Keratinocyte (primary cell): ENCODE measurements at regions not wholly inside any gene's neighbourhood (a gene's known extent, or its start where the extent isn't known, plus 50 kb on each side); places are given as distances from the start of the nearest gene placed in this dataset.

Experiments used
- DNase-seq: peaks from one replicate; pipeline ENCODE4 v3.0.0-alpha.2; 2011; ENCODE audit warnings: low read depth, missing footprints, low spot score
- FAIRE-seq: peaks from 2 replicates; lab custom pipeline; 2011; peaks lifted over from hg19 to GRCh38; lab: Jason Lieb, UNC
- H2AFZ ChIP-seq: 2 replicates; pipeline ENCODE4 v1.6.0; 2012; ENCODE audit warnings: low read length, control low read depth, inconsistent platforms; ENCODE audit not compliant: control insufficient read depth
- H3K27ac ChIP-seq: 2 replicates; pipeline ENCODE4 v1.5.1; 2011; ENCODE audit warnings: low read length; ENCODE audit not compliant: control insufficient read depth, insufficient read depth
- H3K27me3 ChIP-seq: 3 replicates; pipeline ENCODE4 v1.6.0; 2011; ENCODE audit warnings: low read length; ENCODE audit not compliant: control insufficient read depth, insufficient read depth; ENCODE audit errors: extremely low read depth
- H3K36me3 ChIP-seq, 2 experiments: 2 replicates in 1 of 2; 3 replicates in 1 of 2; pipeline ENCODE4 v1.5.1; 2011; ENCODE audit warnings: low read length in 2 of 2, mild to moderate bottlenecking in 1 of 2; ENCODE audit not compliant: control insufficient read depth in 2 of 2, insufficient read depth in 2 of 2; ENCODE audit errors: extremely low read depth in 1 of 2
- H3K4me1 ChIP-seq: 3 replicates; pipeline ENCODE4 v1.5.1; 2011; ENCODE audit warnings: low read length; ENCODE audit not compliant: control insufficient read depth, insufficient read depth; ENCODE audit errors: extremely low read depth
- H3K4me2 ChIP-seq: 3 replicates; pipeline ENCODE4 v1.6.0; 2011; ENCODE audit warnings: low read depth, low read length; ENCODE audit not compliant: control insufficient read depth, insufficient read depth; ENCODE audit errors: extremely low read depth
- H3K4me3 ChIP-seq, 3 experiments: fragments of 200-600 bp in 1 of 3; sonication (generic) in 1 of 3; 2 replicates in 2 of 3; 3 replicates in 1 of 3; pipeline ENCODE4 v1.5.1; 2011 to 2016; ENCODE audit warnings: low read length in 3 of 3, mild to moderate bottlenecking in 3 of 3, control low read depth in 2 of 3, inconsistent platforms in 1 of 3, low read depth in 1 of 3, mixed read lengths in 1 of 3, mixed run types in 1 of 3, moderate library complexity in 1 of 3; ENCODE audit not compliant: control insufficient read depth in 2 of 3, insufficient read depth in 2 of 3; ENCODE audit errors: extremely low read depth in 1 of 3
- H3K79me2 ChIP-seq: 2 replicates; pipeline ENCODE4 v1.6.0; 2012; ENCODE audit warnings: low read length; ENCODE audit not compliant: control insufficient read depth, insufficient read depth
- H3K9ac ChIP-seq: 3 replicates; pipeline ENCODE4 v1.6.0; 2011; ENCODE audit warnings: low read length; ENCODE audit not compliant: control insufficient read depth, insufficient read depth; ENCODE audit errors: extremely low read depth
- H3K9me1 ChIP-seq: 3 replicates; pipeline ENCODE4 v1.6.0; 2011; ENCODE audit warnings: low read length; ENCODE audit not compliant: control insufficient read depth, insufficient read depth; ENCODE audit errors: extremely low read depth
- H3K9me3 ChIP-seq: 2 replicates; pipeline ENCODE4 v1.5.1; 2012; ENCODE audit warnings: low read depth, low read length; ENCODE audit not compliant: control insufficient read depth
- H4K20me1 ChIP-seq: 3 replicates; pipeline ENCODE4 v1.6.0; 2011; ENCODE audit warnings: low read length; ENCODE audit not compliant: control insufficient read depth, insufficient read depth; ENCODE audit errors: extremely low read depth
- EZH2 ChIP-seq: IDR thresholded peaks from one replicate; pipeline ENCODE4 v1.6.1; 2012; ENCODE audit warnings: inconsistent platforms, mild to moderate bottlenecking, low read length, moderate library complexity
- dilution Hi-C: fragments of 300-500 bp; cut with MboI; formaldehyde crosslinking; loops from one replicate; pipeline ENCODE4 v1.7.0; 2020; ENCODE audit warnings: low sequenced_read_pairs; ENCODE audit not compliant: extremely low pct_ligation_motif_present
- TF ChIP-seq, protein P1 (sequence below), 3 experiments: IDR thresholded peaks in 1 of 3; conservative IDR thresholded peaks in 1 of 3; optimal IDR thresholded peaks in 1 of 3; 2 replicates in 2 of 3; 3 replicates in 1 of 3; pipeline versions ENCODE3 to v1.5.1; 2011; ENCODE audit warnings: low read length in 3 of 3, mild to moderate bottlenecking in 3 of 3, moderate library complexity in 2 of 3, control low read depth in 1 of 3, inconsistent platforms in 1 of 3; ENCODE audit not compliant: insufficient read depth in 2 of 3; ENCODE audit errors: extremely low read depth in 1 of 3

DNA sequence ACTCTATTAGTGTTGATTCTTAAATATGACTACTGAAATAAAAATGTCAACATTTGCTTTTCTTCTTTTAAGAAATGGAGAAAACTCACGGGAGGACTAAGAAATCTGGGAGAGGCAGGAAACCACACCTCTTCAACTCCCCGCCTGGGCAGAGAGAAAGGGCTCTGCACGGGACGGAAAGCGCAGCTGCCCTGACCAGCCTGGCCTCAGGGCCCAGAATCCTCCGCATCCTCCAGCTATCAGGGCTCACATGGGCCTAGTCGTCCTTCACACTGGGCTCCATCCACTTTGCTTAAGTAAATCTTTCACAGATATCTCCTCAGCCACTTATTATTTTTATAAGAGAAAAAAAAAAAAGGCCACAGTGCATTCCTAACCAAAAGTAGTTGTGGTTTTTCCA is 215.1 kb downstream of the TBXT start:
- Histone ChIP-seq H3K36me3 (no peaks in the 10 kb centered on the region), H4K20me1 (no peaks in the 10 kb centered on the region), H3K27me3 (no peaks in the 10 kb centered on the region), H3K9me1 (no peaks in the 10 kb centered on the region), H3K4me3 (no peak overlapping the region), H3K9me3 (peaks cover 2% of the 10 kb centered on the region), H3K9ac (no peak overlapping the region), H3K4me2 (no peak overlapping the region), H2AFZ (no peak overlapping the region), H3K4me1 (no peaks in the 10 kb centered on the region), H3K79me2 (no peaks in the 10 kb centered on the region), H3K27ac (no peak overlapping the region)
- DNase-seq: no peak
- no peak for TF ChIP-seq EZH2
- TF ChIP-seq, protein P1, sequence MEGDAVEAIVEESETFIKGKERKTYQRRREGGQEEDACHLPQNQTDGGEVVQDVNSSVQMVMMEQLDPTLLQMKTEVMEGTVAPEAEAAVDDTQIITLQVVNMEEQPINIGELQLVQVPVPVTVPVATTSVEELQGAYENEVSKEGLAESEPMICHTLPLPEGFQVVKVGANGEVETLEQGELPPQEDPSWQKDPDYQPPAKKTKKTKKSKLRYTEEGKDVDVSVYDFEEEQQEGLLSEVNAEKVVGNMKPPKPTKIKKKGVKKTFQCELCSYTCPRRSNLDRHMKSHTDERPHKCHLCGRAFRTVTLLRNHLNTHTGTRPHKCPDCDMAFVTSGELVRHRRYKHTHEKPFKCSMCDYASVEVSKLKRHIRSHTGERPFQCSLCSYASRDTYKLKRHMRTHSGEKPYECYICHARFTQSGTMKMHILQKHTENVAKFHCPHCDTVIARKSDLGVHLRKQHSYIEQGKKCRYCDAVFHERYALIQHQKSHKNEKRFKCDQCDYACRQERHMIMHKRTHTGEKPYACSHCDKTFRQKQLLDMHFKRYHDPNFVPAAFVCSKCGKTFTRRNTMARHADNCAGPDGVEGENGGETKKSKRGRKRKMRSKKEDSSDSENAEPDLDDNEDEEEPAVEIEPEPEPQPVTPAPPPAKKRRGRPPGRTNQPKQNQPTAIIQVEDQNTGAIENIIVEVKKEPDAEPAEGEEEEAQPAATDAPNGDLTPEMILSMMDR (optimal IDR thresholded peaks at IDR 0.05 in 1 of 3, IDR thresholded peaks at IDR 0.05 in 1 of 3, conservative IDR thresholded peaks at IDR 0.05 in 1 of 3; ENCODE audit: extremely low read depth in 1 of 3, insufficient read depth in 2 of 3, low read length in 3 of 3): no peak
- dilution Hi-C loops: no loop called here
- no peak for FAIRE-seq

DNA sequence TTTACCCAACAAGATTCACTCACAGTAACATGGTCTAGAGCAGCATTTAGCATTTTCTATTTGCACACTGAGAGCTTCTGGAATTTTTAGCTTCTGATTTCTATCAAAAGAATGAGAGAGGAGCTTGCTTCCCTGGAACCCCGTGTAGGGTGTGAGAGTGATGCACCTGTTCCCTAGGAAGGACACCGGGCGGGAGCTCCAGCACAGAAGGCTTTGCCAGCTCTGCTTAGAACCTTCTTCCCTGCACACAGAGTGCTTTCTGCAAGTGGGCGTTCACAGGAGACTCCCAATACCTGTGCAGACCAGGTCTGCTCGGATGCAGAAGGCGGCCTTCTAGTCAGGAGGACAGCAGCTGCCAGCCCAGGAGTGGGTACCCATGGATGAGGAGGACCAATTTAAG is 217.3 kb downstream of the TBXT start:
- Histone ChIP-seq H3K9ac (no peak overlapping the region), H4K20me1 (no peaks in the 10 kb centered on the region), H3K4me3 (no peak overlapping the region), H2AFZ (no peak overlapping the region), H3K79me2 (no peaks in the 10 kb centered on the region), H3K27ac (no peak overlapping the region), H3K9me3 (peaks cover 2% of the 10 kb centered on the region), H3K27me3 (no peaks in the 10 kb centered on the region), H3K36me3 (no peaks in the 10 kb centered on the region), H3K4me1 (no peaks in the 10 kb centered on the region), H3K4me2 (no peak overlapping the region), H3K9me1 (no peaks in the 10 kb centered on the region)
- dilution Hi-C loops: no loop called here
- no peak for DNase-seq
- TF ChIP-seq EZH2: no peak
- TF ChIP-seq, protein P1 (optimal IDR thresholded peaks at IDR 0.05 in 1 of 3, IDR thresholded peaks at IDR 0.05 in 1 of 3, conservative IDR thresholded peaks at IDR 0.05 in 1 of 3; ENCODE audit: extremely low read depth in 1 of 3, insufficient read depth in 2 of 3, low read length in 3 of 3): no peak
- no peak for FAIRE-seq
